Right ventricle myocardium superior (tissue), 1 donor: ENCODE measurements at regions not wholly inside any gene's neighbourhood (a gene's known extent, or its start where the extent isn't known, plus 50 kb on each side); places are given as distances from the start of the nearest gene placed in this dataset.
A peak's percentile ranks its signal among the peaks of the same experiment; 100 is the strongest.

Source experiments
- ATAC-seq: fragments of 200-7000 bp; cut with Tn5 transposase; one replicate; pipeline ENCODE4 v1.9.1; 2020; ENCODE audit warnings: mild to moderate bottlenecking; ENCODE audit not compliant: poor library complexity
- DNase-seq: peaks from one replicate; pipeline ENCODE4 v3.0.0-alpha.2; 2020
- intact Hi-C: fragments of 100-400 bp; cut with DNase I; formaldehyde crosslinking; loops from one replicate; pipeline ENCODE4 v1.11.2; 2022
- donor health status: DM: no; HTN: yes; CAD: no; lungs with severe emphysema.

DNA sequence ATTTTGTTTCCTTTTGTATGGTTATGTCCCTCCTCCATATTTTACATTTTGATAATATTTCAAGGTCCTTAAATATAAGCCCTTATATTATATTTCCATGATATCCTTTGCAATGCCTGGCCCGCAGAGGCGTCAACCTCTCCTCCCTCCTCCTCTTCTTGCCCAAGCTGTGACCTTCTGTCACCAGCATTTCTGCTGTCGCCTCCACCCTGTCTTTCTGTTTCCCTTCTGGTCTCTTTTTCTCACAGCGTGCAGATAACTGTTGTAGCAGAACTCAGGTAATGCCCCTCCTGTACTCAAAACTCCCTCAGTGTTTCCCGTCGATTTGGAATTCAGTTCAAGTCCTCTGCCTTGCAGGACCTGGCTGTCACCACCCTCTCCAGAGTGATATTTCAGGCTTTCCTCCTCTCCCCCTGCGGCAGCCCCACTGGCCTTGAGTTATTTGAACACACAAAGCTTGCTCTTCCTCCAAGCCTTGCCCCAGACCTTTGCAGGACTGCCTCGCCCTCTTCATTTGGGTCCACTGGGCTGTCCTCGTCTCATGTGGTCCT, 709.3 kb downstream of the DCDC2C start:
- peak; percentile 63 for ATAC-seq
- intact Hi-C loops = no loop called here
- no peak for DNase-seq

DNA sequence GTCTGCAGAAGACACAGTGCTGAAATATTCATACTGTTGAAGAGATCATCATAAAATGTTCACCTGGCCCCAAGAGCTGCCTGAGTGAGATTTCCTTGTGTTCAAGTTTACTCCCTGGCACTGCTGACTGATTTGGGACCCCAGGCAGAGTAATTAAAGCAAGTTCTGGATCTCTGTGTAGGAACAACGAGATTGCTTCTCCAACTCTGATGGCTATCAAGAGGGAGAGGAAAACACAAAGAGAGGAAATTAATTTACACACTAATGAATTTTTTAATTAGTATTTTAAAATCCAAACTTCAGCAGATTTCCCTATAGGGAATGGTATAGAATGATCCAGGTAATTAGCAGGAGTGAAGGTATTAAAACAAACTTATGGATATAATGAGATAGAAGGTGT, 711.8 kb downstream of the DCDC2C start:
- intact Hi-C loops = no loop called here
- no peak for ATAC-seq

DNA sequence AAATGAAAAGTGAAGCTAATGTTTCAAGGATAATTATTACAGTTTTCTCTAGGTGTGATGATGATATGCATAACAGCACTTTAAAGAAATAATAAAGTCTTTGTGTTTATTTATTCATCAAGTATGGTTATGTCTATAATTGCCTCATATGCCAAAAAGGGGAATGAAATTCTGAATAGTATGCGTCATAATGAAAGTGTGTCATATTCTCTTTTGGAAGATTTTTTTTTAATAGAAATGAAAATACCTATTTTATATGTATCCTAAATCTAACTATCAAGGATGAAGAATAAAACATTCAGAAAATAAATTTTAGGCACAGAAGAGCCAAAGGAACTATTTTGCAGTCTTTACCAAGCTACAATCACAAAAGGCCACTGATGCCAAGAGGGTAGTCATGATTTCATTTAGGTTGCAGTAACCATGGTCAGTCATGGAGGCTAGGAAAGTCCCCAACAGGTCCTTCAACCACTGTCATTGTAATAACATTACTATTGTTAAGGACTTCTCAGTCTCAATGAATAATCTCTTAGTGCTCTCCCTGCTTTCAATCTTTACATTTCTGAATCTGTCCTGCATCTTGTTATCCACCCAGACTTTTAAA, 712.5 kb downstream of the DCDC2C start:
- intact Hi-C loops = no loop called here
- ATAC-seq = no peak

More for the DNA sequence above, 711.8 kb downstream of the DCDC2C start:
- no peak for DNase-seq

DNA sequence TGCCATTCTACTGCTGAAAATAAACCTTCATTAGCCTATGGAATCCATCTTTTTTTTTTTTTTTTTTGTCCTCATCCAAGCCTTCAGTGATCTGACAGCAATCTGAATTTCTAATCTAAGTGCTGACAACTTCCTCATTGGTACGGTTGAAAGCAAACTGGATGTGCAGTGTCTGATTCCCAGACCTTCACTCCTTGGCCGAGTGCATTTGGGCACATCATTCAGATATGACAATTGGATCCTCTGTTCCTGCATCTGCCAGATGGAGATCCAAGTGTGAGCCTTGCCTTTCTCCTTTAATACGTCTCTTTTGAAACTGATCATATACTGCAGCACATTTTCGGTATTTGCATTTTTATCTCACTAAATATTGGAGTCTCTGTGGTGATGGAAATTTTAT, 713.1 kb downstream of the DCDC2C start:
- no peak for DNase-seq
- ATAC-seq = no peak
- intact Hi-C loops = no loop called here

More for the DNA sequence above, 712.5 kb downstream of the DCDC2C start:
- DNase-seq = no peak

DNA sequence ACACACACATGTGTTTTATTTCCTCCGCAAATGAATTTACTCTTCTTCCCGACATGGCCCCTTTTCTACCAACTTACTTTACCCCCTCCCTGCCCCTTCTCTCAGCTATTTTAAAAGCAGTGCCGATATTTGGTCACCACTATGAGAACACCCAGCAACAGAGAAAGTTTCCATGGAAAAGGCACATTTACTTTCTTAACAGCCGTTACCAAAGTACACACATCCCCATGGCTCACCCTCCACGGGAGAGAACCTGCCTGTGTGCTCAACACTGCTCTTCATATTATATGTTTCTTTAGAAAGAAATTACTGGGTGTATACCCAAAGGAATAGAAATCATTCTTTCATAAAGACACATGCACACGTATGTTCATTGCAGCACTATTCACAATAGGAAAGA, 714.4 kb downstream of the DCDC2C start:
- ATAC-seq (no peak), DNase-seq (no peak)
- intact Hi-C loops = no loop called here

DNA sequence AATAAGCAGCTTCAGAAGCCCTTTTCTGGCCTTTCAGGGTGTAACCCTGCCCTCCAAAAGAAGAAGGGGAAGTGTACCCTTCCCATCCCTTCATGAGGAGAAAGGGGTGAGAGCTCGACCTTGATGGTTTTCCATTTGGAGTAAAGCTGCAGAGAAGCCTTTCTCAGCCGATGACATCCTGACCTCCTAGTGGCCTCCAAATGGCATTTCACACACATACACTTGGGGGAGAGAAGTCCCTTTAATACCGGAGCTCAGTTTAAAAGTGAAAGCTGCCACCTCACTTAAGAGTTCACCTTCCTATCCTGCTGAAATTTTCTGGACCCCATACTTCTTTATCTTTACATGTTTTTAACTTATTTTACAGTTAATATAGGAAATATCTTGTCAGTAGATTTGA, 716.7 kb downstream of the DCDC2C start:
- DNase-seq (no peak), ATAC-seq (no peak)
- intact Hi-C loops = no loop called here

DNA sequence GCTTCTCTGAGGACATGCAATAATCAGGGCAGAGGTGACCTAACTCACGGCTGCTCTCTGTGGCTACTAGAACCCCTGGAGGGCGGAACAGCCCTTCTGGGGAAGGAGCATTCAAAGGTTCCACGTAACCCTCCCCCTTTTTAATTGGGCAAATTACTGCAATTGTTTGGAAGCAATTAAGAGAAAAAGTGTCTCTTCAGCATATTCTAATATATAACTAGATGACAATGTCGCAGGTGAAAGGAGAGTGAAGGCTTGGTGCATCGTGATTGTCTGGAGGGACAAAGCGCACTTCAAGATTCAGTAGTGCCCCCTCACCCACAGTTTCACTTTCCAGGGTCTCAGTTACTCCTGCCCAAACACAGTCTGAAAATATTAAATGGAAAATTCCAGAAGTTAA, 720.8 kb downstream of the DCDC2C start:
- no peak for ATAC-seq
- DNase-seq = no peak
- intact Hi-C loops = no loop called here

DNA sequence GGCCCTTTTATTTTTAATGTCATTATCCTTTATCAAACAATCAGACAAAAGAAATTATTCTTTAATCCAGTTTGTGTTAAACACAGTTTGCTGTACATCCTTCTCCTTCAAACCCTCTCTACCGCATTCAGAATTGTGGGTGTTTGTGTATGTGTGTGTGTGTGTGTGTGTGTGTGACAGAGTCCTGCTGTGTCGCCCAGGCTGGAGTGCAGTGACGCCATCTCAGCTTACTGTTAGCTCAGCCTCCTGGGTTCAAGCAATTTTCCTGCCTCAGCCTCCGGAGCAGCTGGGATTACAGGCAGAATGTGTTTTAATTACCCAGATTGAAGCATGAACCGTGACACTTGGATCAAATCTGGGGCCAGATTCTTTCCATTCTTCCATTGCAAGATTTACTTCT, 723.7 kb downstream of the DCDC2C start:
- intact Hi-C loops = no loop called here
- ATAC-seq (no peak), DNase-seq (no peak)

DNA sequence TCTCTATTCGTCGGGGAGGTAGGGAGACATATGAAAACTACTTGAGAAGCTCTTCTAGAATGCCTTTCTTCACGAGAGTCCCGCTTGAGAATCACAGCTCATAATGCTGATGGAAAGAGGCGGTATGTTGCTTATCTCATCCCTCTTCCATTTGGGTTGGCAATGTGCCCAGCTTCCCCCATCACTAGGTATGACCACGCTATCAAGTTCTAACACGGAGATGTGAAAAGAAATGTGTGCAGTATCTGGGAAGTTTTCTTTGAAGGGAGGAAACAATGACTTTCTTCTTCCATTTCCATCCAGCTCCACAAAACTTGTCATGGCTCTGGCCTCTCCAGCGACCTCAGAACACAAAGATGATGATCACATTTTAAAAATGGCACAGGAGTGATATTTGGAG, 742.4 kb downstream of the DCDC2C start:
- intact Hi-C loops = no loop called here
- DNase-seq = no peak
- ATAC-seq = no peak

DNA sequence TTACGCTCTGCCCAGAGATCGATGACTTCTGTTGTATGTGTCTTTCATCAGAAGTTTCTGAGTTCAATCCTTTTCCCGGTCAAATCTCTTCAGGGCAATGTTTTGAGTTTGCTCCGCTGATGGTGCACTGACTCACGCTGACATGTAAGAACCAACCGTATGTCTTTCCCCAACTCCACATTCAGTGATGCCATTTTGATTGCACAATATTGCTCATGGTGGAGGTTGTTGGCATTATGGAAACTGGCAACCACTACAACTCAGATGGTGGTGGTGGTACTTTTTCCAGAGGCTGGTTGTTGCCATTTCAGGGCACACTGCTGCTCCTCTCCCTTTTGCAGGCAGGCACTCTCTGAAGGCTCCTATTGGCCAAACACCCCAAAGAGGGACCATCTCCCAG, 751.5 kb downstream of the DCDC2C start:
- intact Hi-C loops = no loop called here
- no peak for ATAC-seq
- no peak for DNase-seq

DNA sequence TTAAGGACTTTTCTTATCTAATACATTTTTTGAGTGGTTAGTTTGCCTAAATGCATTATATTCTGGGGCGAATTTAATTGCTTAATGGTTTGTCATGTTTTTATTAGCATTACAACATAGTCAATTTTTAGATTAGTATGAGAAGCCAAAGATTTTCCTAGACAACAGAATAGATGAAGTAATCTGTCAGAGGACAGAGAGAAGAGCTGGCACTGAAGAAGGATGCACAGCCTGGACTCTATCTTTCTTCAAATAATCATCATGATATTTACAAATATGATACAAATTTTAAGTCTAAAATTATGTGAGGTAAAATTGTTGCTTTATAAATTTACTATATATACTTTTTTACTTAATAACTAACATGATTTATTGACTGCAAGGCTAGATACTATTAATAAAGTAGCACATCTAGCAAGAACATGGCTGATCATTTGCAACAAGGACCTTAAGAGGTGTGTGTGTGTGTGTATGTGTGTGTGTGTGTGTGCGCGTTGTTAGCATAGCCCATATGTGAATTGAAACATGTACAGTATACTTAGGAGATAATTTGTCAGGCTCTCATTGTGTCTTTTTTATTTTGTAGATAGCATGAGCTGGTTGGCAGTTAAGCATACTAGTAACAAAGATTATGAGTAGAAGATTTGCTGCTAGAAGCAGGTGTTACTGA, 752.2 kb downstream of the DCDC2C start:
- DNase-seq (no peak), ATAC-seq (no peak)
- intact Hi-C loops = no loop called here

DNA sequence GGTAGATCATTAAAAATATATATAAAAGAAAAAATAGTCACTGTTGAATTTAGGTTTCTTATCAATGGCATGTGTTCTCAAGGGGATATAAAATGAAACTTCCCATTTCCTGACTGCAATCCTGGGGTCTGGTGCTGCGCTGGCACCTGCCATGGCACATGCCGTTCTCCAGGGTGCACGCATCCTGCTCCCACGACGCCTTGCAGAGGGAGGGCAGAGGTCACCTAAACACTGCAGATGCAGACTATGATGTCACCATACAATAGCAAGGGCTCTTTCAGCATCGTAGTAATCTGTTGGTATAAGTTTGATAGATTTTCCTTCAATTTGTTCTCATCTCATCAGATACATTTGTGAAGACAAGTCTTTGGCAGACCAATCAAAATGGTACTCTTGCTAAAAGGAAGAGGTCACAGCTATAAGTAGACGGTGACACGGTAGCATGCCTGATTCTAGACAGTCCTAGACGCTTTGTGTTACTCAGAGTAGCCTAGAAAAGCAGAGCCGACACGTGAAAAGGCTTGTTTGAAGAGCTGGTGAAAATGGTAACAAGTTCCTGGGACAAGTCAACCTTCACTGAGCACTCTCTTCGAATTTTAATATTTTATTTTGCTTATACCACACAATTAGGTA, 761.4 kb downstream of the DCDC2C start:
- DNase-seq = no peak
- ATAC-seq = no peak
- intact Hi-C loops = no loop called here

DNA sequence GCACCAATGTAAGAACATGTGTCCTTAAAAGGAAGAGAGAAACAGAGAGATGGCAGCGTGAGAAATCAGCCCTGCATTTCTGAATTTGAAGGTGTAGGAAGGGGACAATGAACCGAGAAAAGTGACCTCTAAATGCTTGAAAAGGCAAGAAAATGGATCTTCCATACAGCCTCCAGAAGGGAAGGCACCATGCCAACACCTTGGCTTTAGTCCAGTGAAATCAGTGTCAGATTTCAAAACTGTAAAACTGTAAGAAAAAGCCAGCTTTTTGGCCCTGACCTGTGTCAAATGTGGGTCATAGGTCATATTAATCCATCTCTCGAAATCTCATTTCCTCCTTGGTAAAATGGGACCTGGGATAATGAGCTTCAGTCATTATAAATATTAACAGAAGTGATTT, 762.3 kb downstream of the DCDC2C start:
- no peak for ATAC-seq
- DNase-seq = no peak
- intact Hi-C loops = no loop called here

DNA sequence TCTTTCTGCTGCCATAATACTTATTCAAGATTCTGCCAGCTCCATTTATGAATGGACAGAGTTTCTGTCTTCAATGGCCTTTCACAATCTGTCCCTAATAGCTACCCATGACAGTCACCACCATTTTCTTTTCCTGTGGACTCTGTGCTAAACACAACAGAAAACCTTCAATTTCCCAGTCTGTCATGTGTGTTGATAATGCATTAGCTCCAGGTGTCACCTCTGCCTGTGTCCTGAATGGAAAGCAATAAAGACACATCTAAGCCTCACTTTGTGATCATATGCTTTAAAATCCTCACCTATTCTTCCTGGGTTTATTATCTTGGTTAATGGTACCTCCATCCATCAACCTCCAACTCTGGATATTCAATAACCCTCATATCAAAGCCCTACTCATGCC, 772.2 kb downstream of the DCDC2C start:
- DNase-seq (no peak), ATAC-seq (no peak)
- intact Hi-C loops = no loop called here

DNA sequence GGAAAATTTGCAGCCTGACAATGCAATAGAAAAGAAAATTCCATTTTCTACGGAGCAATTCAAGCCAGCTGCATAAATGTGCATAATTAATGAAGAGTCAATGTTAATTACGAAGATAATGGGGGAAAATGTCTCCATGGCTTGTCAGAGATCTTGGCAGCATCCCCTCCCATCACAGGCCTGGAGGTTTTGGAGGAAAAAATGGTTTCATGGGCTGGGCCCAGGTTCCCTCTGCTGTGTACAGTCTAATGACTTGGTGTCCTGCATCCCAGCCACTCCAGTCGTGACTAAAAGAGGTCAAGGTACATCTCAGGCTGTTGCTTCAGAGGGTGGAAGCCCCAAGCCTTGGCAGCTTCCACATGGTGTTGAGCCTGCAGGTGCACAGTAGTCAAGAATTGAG, 779.7 kb downstream of the DCDC2C start:
- ATAC-seq (no peak), DNase-seq (no peak)
- intact Hi-C loops = no loop called here

DNA sequence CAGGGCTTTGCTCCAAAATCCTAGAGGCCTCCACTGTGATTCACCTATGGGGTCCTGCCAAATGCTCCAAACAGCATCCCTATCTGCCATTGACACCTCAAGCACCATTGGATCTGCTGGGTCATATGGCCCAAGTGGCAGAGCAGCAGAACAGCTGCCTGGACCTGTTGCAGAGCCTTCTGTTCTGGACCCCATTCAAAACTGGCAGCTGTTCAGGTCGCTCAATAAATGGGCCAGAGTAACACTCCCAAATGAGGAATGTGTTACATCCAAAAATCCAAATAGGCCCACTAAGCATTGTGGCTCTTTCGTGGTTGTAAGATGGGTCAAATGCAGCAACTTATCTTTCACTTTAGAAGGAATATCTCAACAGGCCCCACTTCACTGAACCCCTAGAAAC, 783.6 kb downstream of the DCDC2C start:
- ATAC-seq = no peak
- no peak for DNase-seq
- intact Hi-C loops = no loop called here

DNA sequence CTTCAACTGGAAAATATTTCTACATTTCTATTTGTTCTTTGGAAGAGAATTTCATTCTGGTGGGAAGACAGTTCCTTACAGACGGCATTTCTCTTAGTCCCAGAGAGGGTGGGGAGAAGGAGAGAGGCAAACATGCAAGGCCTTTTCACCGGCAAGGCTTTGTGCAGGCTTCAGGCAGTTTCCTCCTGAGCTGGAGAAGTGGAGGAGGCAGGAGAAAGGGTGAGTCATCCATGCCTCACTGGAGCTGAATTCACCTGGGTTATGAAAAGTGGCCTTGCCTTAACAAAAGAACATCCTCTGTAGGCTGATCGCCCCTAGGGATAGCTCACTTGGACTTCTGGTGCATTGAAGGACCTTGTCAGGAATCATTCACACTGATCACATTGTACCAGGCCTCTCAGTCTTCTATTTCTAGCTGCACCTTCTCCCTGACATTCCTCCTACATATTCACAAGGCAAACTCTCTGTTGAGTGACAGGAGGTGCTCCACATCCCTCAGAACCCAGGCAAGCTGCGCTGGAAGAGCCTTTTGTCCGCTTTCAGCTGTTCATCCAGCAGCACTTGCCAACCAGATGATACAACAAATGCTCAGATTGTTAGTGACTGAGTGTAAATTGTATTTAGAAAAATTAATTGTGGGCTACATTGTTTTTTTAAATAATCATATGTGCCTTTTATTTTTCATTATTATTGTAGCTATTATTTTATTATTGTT, 796.1 kb downstream of the DCDC2C start:
- DNase-seq (no peak), ATAC-seq (no peak)
- intact Hi-C loops = no loop called here

DNA sequence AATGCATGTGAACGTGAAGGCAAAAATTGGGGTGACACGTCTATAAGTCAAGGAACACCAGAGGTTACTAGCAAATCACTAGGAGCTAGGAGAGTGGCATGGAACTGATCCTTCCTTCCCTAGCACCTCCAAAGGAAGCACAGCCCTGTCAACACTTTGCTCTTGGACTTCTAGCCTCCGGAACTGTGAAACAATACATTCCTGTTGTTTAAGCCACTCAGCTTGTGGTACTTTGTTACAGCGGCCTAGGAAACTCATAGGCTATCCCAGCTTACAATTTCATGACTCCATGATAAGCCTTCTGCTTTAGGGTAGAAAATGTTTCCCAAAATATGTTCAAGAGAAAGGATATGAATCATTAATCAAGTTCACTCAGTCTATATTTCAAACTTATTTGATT, 798.1 kb downstream of the DCDC2C start:
- ATAC-seq (no peak), DNase-seq (no peak)
- intact Hi-C loops = no loop called here

DNA sequence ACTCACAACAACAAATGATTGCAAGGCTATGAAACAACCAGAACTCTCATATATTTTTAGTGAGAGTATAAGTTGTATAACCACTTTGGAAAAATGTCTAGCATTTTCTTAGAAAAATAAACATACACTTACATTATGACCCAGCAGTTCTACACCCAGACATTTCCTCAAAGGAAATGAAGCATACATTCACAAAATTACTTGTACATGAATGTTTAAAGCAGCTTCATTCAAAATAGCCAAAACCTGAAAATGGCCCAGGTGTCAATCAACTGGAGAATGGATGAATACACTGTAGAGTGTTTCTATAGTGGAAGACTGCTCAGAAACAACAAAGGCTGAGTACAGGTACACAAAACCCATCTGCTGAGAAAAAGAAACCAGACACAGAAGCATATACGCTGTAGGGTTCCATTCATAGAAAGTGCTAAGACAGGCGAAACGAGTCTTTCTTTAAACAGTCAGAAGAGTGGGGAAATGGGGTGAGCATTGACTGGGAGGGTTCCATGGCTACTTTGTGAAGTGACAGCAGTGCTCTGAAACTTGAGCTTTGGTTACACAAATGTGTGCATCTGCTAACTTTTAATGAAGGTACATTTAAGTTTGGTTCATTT, 799.0 kb downstream of the DCDC2C start:
- ATAC-seq (no peak), DNase-seq (no peak)
- intact Hi-C loops = no loop called here
